ENCODE measurements at regions not wholly inside any gene's neighbourhood (a gene's known extent, or its start where the extent isn't known, plus 50 kb on each side); places are given as distances from the start of the nearest gene placed in this dataset.

GRCh38 chr13:22387899-22388298, 717.0 kb downstream of the FGF9 start:
- Histone ChIP-seq H3K9me2 (ENCODE audit: insufficient read depth) (0 out of 2 replicates have a peak, but pooled peaks cover 5% of the 10 kb centered on the region), H3K79me2 (replicated peaks; ENCODE audit: insufficient read depth) (no peaks in the 10 kb centered on the region), H3K27ac (ENCODE audit: low read depth) (no peak overlapping the region), H3K4me2 (no peak overlapping the region), H3K4me3 (no peak overlapping the region), H4K20me1 (replicated peaks; ENCODE audit: insufficient read depth) (no peaks in the 10 kb centered on the region), H2AFZ (no peak overlapping the region), H3K36me3 (ENCODE audit: insufficient read depth) (no peaks in the 10 kb centered on the region), H3K27me3 (ENCODE audit: insufficient read depth) (no peaks in the 10 kb centered on the region), H3K4me1 (ENCODE audit: insufficient read depth) (no peaks in the 10 kb centered on the region), H3F3A (replicated peaks; ENCODE audit: low read depth) (no peaks in the 10 kb centered on the region)
- DNase-seq (ENCODE audit: low spot score) (no peak), ATAC-seq (no peak)
- Mint-ChIP-seq H3K4me1 (no peaks in the 10 kb centered on the region), H3K4me3 (no peak overlapping the region), H3K27me3 (ENCODE audit: insufficient read depth, low read depth, poor library complexity) (peaks cover 1% of the 10 kb centered on the region), H3K9me3 (no peaks in the 10 kb centered on the region), H3K36me3 (ENCODE audit: low read depth) (no peaks in the 10 kb centered on the region), H3K27ac (no peak overlapping the region)
- TF ChIP-seq CREB1 (CRISPR knock-in tag; IDR thresholded peaks at IDR 0.05; ENCODE audit: low read depth) (no peak), EZH2 (IDR thresholded peaks at IDR 0.05; ENCODE audit: low read depth, unreplicated experiment) (no peak), ZNF114 (CRISPR knock-in tag; IDR thresholded peaks at IDR 0.05) (no peak), ETS1 (IDR thresholded peaks at IDR 0.05) (no peak), POLR2AphosphoS5 (IDR thresholded peaks at IDR 0.05; ENCODE audit: low read depth) (no peak), JUNB (IDR thresholded peaks at IDR 0.05; ENCODE audit: unreplicated experiment) (no peak), CTCF (conservative IDR thresholded peaks at IDR 0.05; ENCODE audit: low read depth in 2 of 2) (no peak), ZNF462 (CRISPR knock-in tag; IDR thresholded peaks at IDR 0.05) (no peak), ZNF331 (CRISPR knock-in tag; IDR thresholded peaks at IDR 0.05; ENCODE audit: low read depth) (no peak), STAT1 (IDR thresholded peaks at IDR 0.05; ENCODE audit: unreplicated experiment) (no peak), EZH2phosphoT487 (IDR thresholded peaks at IDR 0.05; ENCODE audit: unreplicated experiment) (no peak), REST (IDR thresholded peaks at IDR 0.05; ENCODE audit: unreplicated experiment) (no peak), NANOG (IDR thresholded peaks at IDR 0.05; ENCODE audit: borderline replicate concordance) (no peak)

Measured in GM23338 (cell line).